ENCODE measurements at regions not wholly inside any gene's neighbourhood (a gene's known extent, or its start where the extent isn't known, plus 50 kb on each side); places are given as distances from the start of the nearest gene placed in this dataset.
"Not testable (repeated sequence)": the region's sequence is repeated elsewhere in the genome, so short reads cannot be mapped to it uniquely, and the experiment has no call there.

- ATAC-seq; H3K4me1 ChIP-seq (ENCODE audit: insufficient read depth, low read length); H4K20me1 ChIP-seq (ENCODE audit: insufficient read depth, low read length); H3K79me2 ChIP-seq (ENCODE audit: insufficient read depth, low read length); CTCF ChIA-PET (ENCODE audit: low intra/inter-chr PET ratio, low total read pairs); BruUV-seq (replicated peaks); intact Hi-C loops (cut with micrococcal nuclease; ENCODE audit: unreplicated experiment); H3K4me3 ChIP-seq (replicated peaks in 1 of 3; ENCODE audit: insufficient read depth in 1 of 3, low read depth in 2 of 3, low read length in 3 of 3); H2AFZ ChIP-seq (ENCODE audit: low read length); in situ Hi-C loops (cut with HindIII; ENCODE audit: extremely low pct_ligation_motif_present, low pct_unique_long_range_greater_than_20kb); H3K4me2 ChIP-seq (ENCODE audit: low read depth, low read length); H3K9ac ChIP-seq (ENCODE audit: insufficient read depth, low read depth, low read length); H3K27ac ChIP-seq (ENCODE audit: extremely low read length, insufficient read depth, low read length); DNase-seq (ENCODE audit: low spot score); H3K27me3 ChIP-seq (ENCODE audit: control insufficient read depth in 1 of 2, insufficient read depth in 2 of 2, low read length in 2 of 2); H3K36me3 ChIP-seq (replicated peaks in 1 of 2; ENCODE audit: control insufficient read depth in 1 of 2, insufficient read depth in 2 of 2, low read length in 2 of 2); H3K9me3 ChIP-seq (ENCODE audit: low read length); POLR2A ChIA-PET; FAIRE-seq: not testable (repeated sequence)
- peak; percentile 76 for TF ChIP-seq ZNF281 (CRISPR knock-in tag; IDR thresholded peaks at IDR 0.05; ENCODE audit: borderline replicate concordance)
- 53% methylated on average over 4 of the region's 7 CpGs for WGBS (ENCODE audit: low lambda C conversion rate)
Measured at GRCh38 chr12:33107827-33108226, 211.2 kb upstream of the PKP2 start.

- Histone ChIP-seq H3K9ac (ENCODE audit: insufficient read depth, low read depth, low read length) (no peak overlapping the region), H3K4me3 (replicated peaks in 1 of 3; ENCODE audit: insufficient read depth in 1 of 3, low read depth in 2 of 3, low read length in 3 of 3) (no peak overlapping the region), H3K4me1 (ENCODE audit: insufficient read depth, low read length) (no peaks in the 10 kb centered on the region), H3K9me3 (ENCODE audit: low read length) (no peaks in the 10 kb centered on the region), H3K27me3 (ENCODE audit: control insufficient read depth in 1 of 2, insufficient read depth in 2 of 2, low read length in 2 of 2) (no peaks in the 10 kb centered on the region), H3K4me2 (ENCODE audit: low read depth, low read length) (no peak overlapping the region), H3K79me2 (ENCODE audit: insufficient read depth, low read length) (no peaks in the 10 kb centered on the region), H3K27ac (ENCODE audit: extremely low read length, insufficient read depth, low read length) (no peak overlapping the region), H2AFZ (ENCODE audit: low read length) (no peak overlapping the region), H3K36me3 (replicated peaks in 1 of 2; ENCODE audit: control insufficient read depth in 1 of 2, insufficient read depth in 2 of 2, low read length in 2 of 2) (no peaks in the 10 kb centered on the region), H4K20me1 (ENCODE audit: insufficient read depth, low read length) (no peaks in the 10 kb centered on the region)
- DNase-seq (ENCODE audit: low spot score) (no peak), FAIRE-seq (no peak), ATAC-seq (no peak)
- CTCF ChIA-PET (ENCODE audit: low intra/inter-chr PET ratio, low total read pairs), result no interaction called here
- BruUV-seq (replicated peaks), result no TSS peak
- POLR2A ChIA-PET, result no interaction called here
- WGBS (ENCODE audit: low lambda C conversion rate), result 2% methylated on average over 2 of the region's 2 CpGs
- intact Hi-C loops (cut with micrococcal nuclease; ENCODE audit: unreplicated experiment) (no loop called here), in situ Hi-C loops (cut with HindIII; ENCODE audit: extremely low pct_ligation_motif_present, low pct_unique_long_range_greater_than_20kb) (no loop called here)
- TF ChIP-seq RXRB (CRISPR knock-in tag; IDR thresholded peaks at IDR 0.05; ENCODE audit: borderline replicate concordance) (no peak), ZNF280D (CRISPR knock-in tag; IDR thresholded peaks at IDR 0.05) (no peak), CEBPB (IDR thresholded peaks at IDR 0.05; ENCODE audit: borderline replicate concordance, low read depth, low read length) (peak; percentile 78), PAX8 (CRISPR knock-in tag; IDR thresholded peaks at IDR 0.05; ENCODE audit: borderline replicate concordance) (no peak)
Measured at GRCh38 chr12:33093534-33093933, 197.0 kb upstream of the PKP2 start.

- FAIRE-seq; DNase-seq (ENCODE audit: low spot score); CTCF ChIA-PET (ENCODE audit: low intra/inter-chr PET ratio, low total read pairs); H3K9ac ChIP-seq (ENCODE audit: insufficient read depth, low read depth, low read length); H3K27me3 ChIP-seq (ENCODE audit: control insufficient read depth in 1 of 2, insufficient read depth in 2 of 2, low read length in 2 of 2); H3K4me3 ChIP-seq (replicated peaks in 1 of 3; ENCODE audit: insufficient read depth in 1 of 3, low read depth in 2 of 3, low read length in 3 of 3); in situ Hi-C loops (cut with HindIII; ENCODE audit: extremely low pct_ligation_motif_present, low pct_unique_long_range_greater_than_20kb); intact Hi-C loops (cut with micrococcal nuclease; ENCODE audit: unreplicated experiment); POLR2A ChIA-PET; BruUV-seq (replicated peaks); H3K9me3 ChIP-seq (ENCODE audit: low read length); H2AFZ ChIP-seq (ENCODE audit: low read length); H3K27ac ChIP-seq (ENCODE audit: extremely low read length, insufficient read depth, low read length); H4K20me1 ChIP-seq (ENCODE audit: insufficient read depth, low read length); H3K4me1 ChIP-seq (ENCODE audit: insufficient read depth, low read length); ATAC-seq; H3K4me2 ChIP-seq (ENCODE audit: low read depth, low read length); H3K79me2 ChIP-seq (ENCODE audit: insufficient read depth, low read length); H3K36me3 ChIP-seq (replicated peaks in 1 of 2; ENCODE audit: control insufficient read depth in 1 of 2, insufficient read depth in 2 of 2, low read length in 2 of 2): not testable (repeated sequence)
- WGBS (ENCODE audit: low lambda C conversion rate), result 18% methylated on average over 1 of the region's 1 CpG
Measured at GRCh38 chr12:33087876-33088275, 191.3 kb upstream of the PKP2 start.
